Left lung (tissue), 4 donors: ENCODE measurements at regions not wholly inside any gene's neighbourhood (a gene's known extent, or its start where the extent isn't known, plus 50 kb on each side); places are given as distances from the start of the nearest gene placed in this dataset.
A peak's percentile ranks its signal among the peaks of the same experiment; 100 is the strongest.

Experiments used
- ATAC-seq: fragments of 200-7000 bp; cut with Tn5 transposase; one replicate; pipeline ENCODE4 v1.9.1; 2020; ENCODE audit warnings: moderate library complexity
- DNase-seq, 4 donors: peaks; one replicate each; pipeline ENCODE4 v3.0.0-alpha.2; 2013 to 2020
- H3K27ac ChIP-seq, 2 donors: fragments of 200-600 bp; sonication (generic) in 1 of 2; one replicate each; pipeline versions ENCODE4 v1.5.0 to v1.8.0; 2020 to 2021
- H3K27me3 ChIP-seq, 2 donors: fragments of 200-600 bp; sonication (generic) in 1 of 2; one replicate each; pipeline versions ENCODE4 v1.5.0 to v1.8.0; 2020 to 2021
- H3K36me3 ChIP-seq, 2 donors: fragments of 200-600 bp; sonication (generic) in 1 of 2; one replicate each; pipeline versions ENCODE4 v1.5.0 to v1.8.0; 2020 to 2021
- H3K4me1 ChIP-seq, 2 donors: fragments of 200-600 bp; one replicate each; pipeline ENCODE4 v1.8.0; 2021
- H3K4me3 ChIP-seq, 2 donors: fragments of 200-600 bp; sonication (generic) in 1 of 2; one replicate each; pipeline versions ENCODE4 v1.5.0 to v1.8.0; 2020 to 2021; ENCODE audit warnings: mild to moderate bottlenecking in 1 of 2
- H3K9me3 ChIP-seq, 2 donors: fragments of 200-600 bp; sonication (generic) in 1 of 2; one replicate each; pipeline versions ENCODE4 v1.5.0 to v1.8.0; 2020 to 2021
- intact Hi-C, 2 donors: fragments of 100-400 bp; cut with DNase I; formaldehyde crosslinking; loops; one replicate each; pipeline versions ENCODE4 v1.11.2 to v1.14.2; 2022
- TF ChIP-seq, protein P1 (sequence below), 2 donors: fragments of 200-600 bp; sonication (generic) in 1 of 2; IDR thresholded peaks; one replicate each; pipeline versions ENCODE4 v1.5.0 to v1.8.0; 2021; ENCODE audit warnings: antibody characterized with exemption in 2 of 2
- donor health status: DM: no; HTN: yes; CAD: no.
- donor health status: DM: no; HTN: no; CAD: no.

DNA sequence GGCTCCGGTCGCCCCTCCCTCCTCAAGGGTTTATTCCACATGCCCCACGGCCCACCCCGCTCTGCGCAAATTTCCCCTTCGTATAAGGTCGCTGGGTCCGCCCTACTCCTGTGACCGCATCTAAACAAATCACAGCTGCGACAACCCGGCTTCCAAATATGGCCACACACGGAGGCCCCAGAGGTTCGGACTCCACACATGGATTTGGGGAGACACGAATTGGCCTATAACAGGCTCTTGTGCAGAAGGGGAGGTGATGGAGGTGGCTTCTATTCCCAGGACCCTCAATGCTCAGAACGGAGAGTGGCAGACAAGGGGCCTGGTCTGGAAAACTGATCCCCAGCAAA lies 90.1 kb downstream of the FOXL3 start:
- intact Hi-C loops = no loop called here
- no peaks in the 10 kb centered on the region for H3K36me3 ChIP-seq
- no peak overlapping the region for H3K27ac ChIP-seq
- H3K9me3 ChIP-seq = peaks cover 0 to 18% of the 10 kb centered on the region in 2 donors
- peak overlapping the region in 1 of 2 donors; percentile 22 for H3K4me3 ChIP-seq
- TF ChIP-seq, protein P1, sequence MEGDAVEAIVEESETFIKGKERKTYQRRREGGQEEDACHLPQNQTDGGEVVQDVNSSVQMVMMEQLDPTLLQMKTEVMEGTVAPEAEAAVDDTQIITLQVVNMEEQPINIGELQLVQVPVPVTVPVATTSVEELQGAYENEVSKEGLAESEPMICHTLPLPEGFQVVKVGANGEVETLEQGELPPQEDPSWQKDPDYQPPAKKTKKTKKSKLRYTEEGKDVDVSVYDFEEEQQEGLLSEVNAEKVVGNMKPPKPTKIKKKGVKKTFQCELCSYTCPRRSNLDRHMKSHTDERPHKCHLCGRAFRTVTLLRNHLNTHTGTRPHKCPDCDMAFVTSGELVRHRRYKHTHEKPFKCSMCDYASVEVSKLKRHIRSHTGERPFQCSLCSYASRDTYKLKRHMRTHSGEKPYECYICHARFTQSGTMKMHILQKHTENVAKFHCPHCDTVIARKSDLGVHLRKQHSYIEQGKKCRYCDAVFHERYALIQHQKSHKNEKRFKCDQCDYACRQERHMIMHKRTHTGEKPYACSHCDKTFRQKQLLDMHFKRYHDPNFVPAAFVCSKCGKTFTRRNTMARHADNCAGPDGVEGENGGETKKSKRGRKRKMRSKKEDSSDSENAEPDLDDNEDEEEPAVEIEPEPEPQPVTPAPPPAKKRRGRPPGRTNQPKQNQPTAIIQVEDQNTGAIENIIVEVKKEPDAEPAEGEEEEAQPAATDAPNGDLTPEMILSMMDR (IDR thresholded peaks at IDR 0.05) = no peak
- H3K27me3 ChIP-seq = peaks cover 0 to 57% of the 10 kb centered on the region in 2 donors
- ATAC-seq = no peak
- H3K4me1 ChIP-seq = peaks cover 9 to 19% of the 10 kb centered on the region in 2 donors
- DNase-seq = no peak

DNA sequence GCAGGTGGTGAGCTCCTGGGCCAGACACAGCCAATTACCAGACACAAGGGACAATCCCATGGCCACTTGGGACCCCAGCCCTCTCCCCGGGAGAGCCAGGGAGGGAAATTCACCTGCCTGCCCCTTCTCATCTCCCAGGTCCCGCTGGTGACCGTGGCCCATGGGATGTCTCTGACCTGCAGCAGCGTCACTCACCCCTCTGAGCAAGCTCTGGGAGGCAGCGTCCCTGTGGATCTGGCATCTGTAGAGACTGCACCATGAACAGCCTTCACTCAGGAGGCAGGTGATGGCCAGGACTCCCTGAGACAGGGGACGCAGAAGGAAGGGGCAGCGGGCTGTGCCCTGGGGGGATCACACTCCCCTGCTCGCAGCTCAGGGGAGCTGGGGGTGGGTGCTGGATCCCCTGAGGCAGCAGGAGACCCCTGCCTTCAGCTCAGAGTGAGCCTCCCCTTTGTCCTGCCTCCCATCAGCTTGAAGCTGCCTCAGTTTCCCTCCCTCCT lies 90.8 kb downstream of the FOXL3 start:
- Histone ChIP-seq H3K36me3 (no peaks in the 10 kb centered on the region), H3K9me3 (peaks cover 0 to 21% of the 10 kb centered on the region in 2 donors), H3K4me1 (peaks cover 9 to 19% of the 10 kb centered on the region in 2 donors), H3K27me3 (peaks cover 0 to 51% of the 10 kb centered on the region in 2 donors), H3K27ac (no peak overlapping the region), H3K4me3 (no peak overlapping the region)
- ATAC-seq (no peak), DNase-seq (peak in 1 of 4 donors; percentile 43)
- intact Hi-C loops = no loop called here
- TF ChIP-seq, protein P1 (IDR thresholded peaks at IDR 0.05) = no peak

DNA sequence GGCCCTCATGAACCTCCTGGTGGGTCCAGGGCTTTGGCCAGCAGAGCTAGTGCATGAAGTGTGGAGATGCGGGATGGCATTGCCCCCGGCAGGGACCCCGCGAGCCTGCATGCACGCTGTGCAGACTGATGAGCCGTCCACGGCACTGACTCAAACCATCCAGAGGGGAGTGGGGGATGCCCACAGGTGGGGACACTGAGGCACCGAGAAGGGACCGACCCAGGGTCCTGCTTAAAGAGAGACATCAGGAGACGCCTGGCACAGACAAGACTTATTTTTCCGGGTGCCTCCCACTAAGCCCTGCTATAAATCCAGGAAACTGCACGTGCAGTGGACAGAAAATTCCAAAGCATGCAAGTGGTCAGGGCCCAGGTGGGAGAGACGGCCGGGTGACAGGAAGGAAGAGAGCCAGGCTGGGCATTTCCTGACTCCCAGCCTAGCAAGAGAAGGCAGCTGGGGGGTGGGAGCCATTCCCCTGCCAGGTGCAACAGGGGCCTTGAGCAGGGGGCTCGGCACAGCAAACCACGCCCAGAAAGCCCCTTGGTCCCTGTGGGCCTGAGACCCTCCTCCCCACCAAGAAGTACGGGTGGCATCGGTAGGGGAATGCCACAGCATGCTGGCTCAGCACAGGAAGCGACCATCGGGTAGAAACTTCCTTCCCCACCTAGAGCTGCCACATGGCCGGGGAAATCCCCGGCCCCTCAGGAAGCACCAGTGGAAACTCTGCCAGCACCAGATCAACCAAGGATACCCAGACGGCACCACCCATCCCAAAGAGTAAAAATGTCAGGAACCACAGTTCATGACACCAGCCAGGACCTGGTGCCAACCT lies 91.5 kb downstream of the FOXL3 start:
- DNase-seq (peak in 1 of 4 donors; percentile 33), ATAC-seq (no peak)
- TF ChIP-seq, protein P1 (IDR thresholded peaks at IDR 0.05) = no peak
- Histone ChIP-seq H3K27me3 (peaks cover 0 to 44% of the 10 kb centered on the region in 2 donors), H3K4me1 (peaks cover 9 to 19% of the 10 kb centered on the region in 2 donors), H3K36me3 (no peaks in the 10 kb centered on the region), H3K9me3 (peaks cover 0 to 21% of the 10 kb centered on the region in 2 donors), H3K4me3 (no peak overlapping the region), H3K27ac (no peak overlapping the region)
- intact Hi-C loops = no loop called here

DNA sequence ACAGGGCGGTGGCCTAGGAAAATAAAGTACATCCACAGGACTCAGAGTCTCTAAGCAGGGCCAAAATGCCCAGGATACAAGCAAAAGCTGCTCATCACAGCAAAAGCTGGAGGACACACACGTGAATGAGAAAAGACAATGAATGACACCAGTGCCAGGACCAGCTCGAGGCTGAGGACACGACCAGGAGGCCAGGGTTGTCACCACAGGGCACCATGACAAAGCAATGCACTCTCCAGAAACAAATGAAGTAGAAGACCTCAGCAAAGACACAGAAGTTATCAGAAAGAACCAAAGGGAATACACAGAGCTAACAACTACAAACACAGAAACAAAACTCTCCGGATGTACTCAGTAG lies 92.1 kb downstream of the FOXL3 start:
- TF ChIP-seq, protein P1 (IDR thresholded peaks at IDR 0.05) = no peak
- H3K27ac ChIP-seq = no peak overlapping the region
- H3K36me3 ChIP-seq = no peaks in the 10 kb centered on the region
- DNase-seq (no peak), ATAC-seq (no peak)
- intact Hi-C loops = no loop called here
- H3K9me3 ChIP-seq = peaks cover 0 to 21% of the 10 kb centered on the region in 2 donors
- peaks cover 0 to 38% of the 10 kb centered on the region in 2 donors for H3K27me3 ChIP-seq
- peaks cover 9 to 19% of the 10 kb centered on the region in 2 donors for H3K4me1 ChIP-seq
- H3K4me3 ChIP-seq = no peak overlapping the region

DNA sequence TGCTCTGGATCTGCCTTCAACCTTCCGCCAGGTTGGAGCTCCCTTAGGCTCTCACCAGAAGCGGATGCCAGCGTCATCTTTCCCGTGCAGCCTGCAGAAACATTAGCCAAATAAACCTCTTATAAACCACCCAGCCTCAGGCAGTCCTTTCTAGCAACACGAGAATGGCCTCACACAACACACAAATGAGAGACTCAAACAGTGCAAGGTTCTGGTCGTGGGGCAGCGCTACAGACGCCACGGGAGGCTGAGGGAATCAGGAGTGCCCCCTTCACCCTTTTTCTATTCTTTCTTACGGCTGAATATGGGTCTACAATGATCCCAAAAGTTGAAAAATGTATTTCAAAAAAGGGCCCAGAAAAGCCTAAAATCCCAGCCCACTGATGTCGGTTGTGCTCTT lies 96.4 kb downstream of the FOXL3 start:
- no peak overlapping the region for H3K4me3 ChIP-seq
- DNase-seq = no peak
- H3K27me3 ChIP-seq = no peaks in the 10 kb centered on the region
- H3K9me3 ChIP-seq = peaks cover 0 to 26% of the 10 kb centered on the region in 2 donors
- TF ChIP-seq, protein P1 (IDR thresholded peaks at IDR 0.05) = no peak
- intact Hi-C loops = no loop called here
- H3K4me1 ChIP-seq = no peaks in the 10 kb centered on the region
- no peak overlapping the region for H3K27ac ChIP-seq
- no peak for ATAC-seq
- H3K36me3 ChIP-seq = no peaks in the 10 kb centered on the region
